HCT116 (cell line): ENCODE measurements at regions not wholly inside any gene's neighbourhood (a gene's known extent, or its start where the extent isn't known, plus 50 kb on each side); places are given as distances from the start of the nearest gene placed in this dataset.

Source experiments
- ELF1 ChIP-seq: IDR thresholded peaks from 2 replicates; pipeline ENCODE4 v1.6.1; 2012; ENCODE audit warnings: low read depth, borderline replicate concordance
- POLR2AphosphoS5 ChIP-seq: IDR thresholded peaks from 2 replicates; pipeline ENCODE4 v1.6.1; 2011; ENCODE audit warnings: mild to moderate bottlenecking, low read depth, low read length, moderate library complexity
- TF ChIP-seq, protein P1 (sequence below), 3 experiments: fragments of 200-600 bp in 1 of 3; sonication (generic) in 1 of 3; IDR thresholded peaks in 2 of 3; conservative IDR thresholded peaks in 1 of 3; 2 replicates each; pipeline ENCODE4 v1.5.1; 2012 to 2017; ENCODE audit warnings: low read depth in 2 of 3, low read length in 2 of 3, antibody characterized with exemption in 1 of 3, borderline replicate concordance in 1 of 3, control low read depth in 1 of 3, mild to moderate bottlenecking in 1 of 3, mixed read lengths in 1 of 3, mixed run types in 1 of 3, moderate library complexity in 1 of 3; ENCODE audit not compliant: insufficient read depth in 1 of 3

DNA sequence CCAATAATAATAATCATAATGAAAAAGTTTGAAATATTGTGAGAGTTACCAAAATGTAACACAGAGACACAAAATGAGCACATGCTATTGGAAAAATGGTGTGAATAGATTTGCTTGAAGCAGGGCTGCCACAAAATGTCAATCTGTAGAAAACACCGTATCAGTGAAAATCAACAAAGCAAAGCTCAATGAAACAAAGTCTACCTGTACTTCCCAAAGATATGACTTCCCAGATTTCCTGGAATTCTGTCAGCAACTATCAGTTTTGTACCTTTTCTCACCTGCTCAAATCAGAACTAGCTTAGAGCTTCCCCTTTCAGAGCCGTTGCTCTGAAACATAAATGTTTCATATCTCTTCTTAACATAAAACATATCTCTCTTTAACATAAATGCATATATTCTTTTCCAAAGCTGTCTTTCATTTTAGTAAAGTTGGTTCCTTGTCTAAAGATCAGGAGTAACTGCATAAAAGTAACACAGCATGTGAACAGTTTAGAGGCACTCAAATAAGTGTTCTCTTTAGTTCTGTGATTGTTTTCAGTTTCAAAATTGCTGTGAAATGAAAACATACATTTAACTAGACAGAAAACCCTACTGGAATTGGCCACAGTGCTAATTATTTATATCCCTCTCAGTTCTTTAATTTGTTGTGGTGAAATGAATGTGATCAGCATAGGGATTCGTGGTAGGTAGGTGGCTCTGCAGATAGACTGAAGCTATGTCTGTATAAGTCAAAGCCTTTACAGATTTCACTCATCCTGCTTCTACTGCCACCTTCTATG lies 262.5 kb downstream of the KCNJ3 start:
- TF ChIP-seq, protein P1, sequence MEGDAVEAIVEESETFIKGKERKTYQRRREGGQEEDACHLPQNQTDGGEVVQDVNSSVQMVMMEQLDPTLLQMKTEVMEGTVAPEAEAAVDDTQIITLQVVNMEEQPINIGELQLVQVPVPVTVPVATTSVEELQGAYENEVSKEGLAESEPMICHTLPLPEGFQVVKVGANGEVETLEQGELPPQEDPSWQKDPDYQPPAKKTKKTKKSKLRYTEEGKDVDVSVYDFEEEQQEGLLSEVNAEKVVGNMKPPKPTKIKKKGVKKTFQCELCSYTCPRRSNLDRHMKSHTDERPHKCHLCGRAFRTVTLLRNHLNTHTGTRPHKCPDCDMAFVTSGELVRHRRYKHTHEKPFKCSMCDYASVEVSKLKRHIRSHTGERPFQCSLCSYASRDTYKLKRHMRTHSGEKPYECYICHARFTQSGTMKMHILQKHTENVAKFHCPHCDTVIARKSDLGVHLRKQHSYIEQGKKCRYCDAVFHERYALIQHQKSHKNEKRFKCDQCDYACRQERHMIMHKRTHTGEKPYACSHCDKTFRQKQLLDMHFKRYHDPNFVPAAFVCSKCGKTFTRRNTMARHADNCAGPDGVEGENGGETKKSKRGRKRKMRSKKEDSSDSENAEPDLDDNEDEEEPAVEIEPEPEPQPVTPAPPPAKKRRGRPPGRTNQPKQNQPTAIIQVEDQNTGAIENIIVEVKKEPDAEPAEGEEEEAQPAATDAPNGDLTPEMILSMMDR (IDR thresholded peaks at IDR 0.05 in 2 of 3, conservative IDR thresholded peaks at IDR 0.05 in 1 of 3; ENCODE audit: borderline replicate concordance in 1 of 3, insufficient read depth in 1 of 3, low read depth in 2 of 3, low read length in 2 of 3) = no peak
- no peak for TF ChIP-seq ELF1
- TF ChIP-seq POLR2AphosphoS5 = no peak
